ENCODE measurements at regions not wholly inside any gene's neighbourhood (a gene's known extent, or its start where the extent isn't known, plus 50 kb on each side); places are given as distances from the start of the nearest gene placed in this dataset.
"Not testable (repeated sequence)": the region's sequence is repeated elsewhere in the genome, so short reads cannot be mapped to it uniquely, and the experiment has no call there.

- DNase-seq (ENCODE audit: low spot score), result no peak
These were observed 503.6 kb upstream of the AMELY start for GRCh38 chrY:7415157-7415633.

- DNase-seq (ENCODE audit: low spot score), result no peak
These were observed 478.5 kb upstream of the AMELY start for GRCh38 chrY:7390056-7390455.

DNA sequence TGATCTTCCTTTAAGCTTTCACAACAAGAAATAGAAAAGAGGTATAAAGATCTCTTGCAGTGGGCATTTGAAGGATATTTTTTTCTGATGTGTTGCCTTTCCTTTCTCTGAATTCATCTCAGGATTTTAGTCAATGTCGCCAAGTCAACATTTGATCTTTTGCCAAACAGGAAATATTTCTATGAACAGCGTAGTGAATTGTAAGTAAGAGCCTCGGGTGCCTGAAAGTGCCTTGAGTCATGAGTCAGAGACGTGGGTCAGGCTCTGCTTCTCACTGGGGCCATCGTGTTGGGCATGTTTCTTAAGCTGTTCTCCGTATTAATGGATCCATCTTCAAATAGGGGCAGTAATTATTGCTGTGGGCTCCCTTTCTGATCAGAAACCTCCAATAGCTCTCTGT is 471.4 kb upstream of the AMELY start:
- DNase-seq (ENCODE audit: low spot score), result no peak

DNA sequence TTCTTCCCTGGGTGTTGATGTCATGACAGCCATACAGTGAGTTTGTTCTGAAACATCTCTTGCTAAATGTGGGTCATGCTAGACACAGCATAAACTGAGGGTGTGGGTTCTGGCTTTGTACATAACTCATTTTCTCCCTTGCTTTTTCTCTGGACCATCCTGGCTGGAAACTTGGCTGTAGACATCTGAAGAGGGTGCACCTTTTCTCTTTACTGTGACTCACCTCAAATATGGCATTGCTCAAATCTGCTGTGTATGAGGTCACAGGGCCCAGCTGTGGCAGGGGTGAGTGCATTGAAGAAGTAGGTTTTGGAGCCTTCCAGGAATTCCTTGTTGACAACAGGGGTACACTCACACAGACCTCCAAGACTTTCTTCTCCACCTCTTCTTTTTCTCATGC is 465.5 kb upstream of the AMELY start:
- DNase-seq (ENCODE audit: low spot score), result no peak

DNA sequence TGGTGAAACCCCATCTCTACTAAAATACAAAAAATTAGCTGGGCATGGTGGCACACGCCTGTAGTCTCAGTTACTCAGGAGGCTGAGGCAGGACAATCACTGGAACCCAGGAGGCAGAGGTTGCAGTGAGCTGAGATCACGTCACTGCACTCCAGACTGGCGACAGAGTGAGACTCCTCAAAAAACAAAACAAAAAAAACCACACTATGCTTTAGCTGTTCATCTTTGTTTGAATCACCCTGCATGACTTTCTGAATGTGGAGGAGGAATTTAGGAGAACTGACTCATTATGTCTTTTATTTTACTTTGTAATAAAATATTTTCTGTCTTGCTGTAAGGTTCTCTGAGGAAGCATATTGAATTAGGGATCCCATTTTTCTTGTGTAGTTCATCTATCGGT is 462.9 kb upstream of the AMELY start:
- not testable (repeated sequence) for DNase-seq (ENCODE audit: low spot score)

GRCh38 chrY:7371953-7372352 is 460.4 kb upstream of the AMELY start:
- not testable (repeated sequence) for DNase-seq (ENCODE audit: low spot score)

GRCh38 chrY:7371026-7371425 is 459.5 kb upstream of the AMELY start:
- DNase-seq (ENCODE audit: low spot score), result not testable (repeated sequence)

DNA sequence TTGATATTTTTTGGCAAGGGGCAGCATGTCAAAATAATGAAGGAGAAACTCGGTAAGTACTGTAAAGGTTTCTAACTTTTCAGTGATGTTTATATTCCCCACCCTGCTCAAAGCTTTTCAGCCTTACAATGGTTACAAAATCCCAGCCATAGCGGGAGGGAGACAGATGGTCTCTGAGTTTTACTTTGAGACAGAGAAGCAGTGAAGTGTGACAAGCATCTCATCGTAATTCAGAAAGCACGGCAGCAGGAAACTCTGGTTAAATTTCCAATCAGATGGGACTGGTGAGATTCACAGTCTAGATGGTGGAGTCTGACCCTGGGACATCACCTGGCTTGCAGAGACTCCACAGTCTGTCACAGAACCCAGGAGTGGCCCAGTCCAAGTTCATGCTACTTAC is 448.0 kb upstream of the AMELY start:
- DNase-seq (ENCODE audit: low spot score), result no peak

DNA sequence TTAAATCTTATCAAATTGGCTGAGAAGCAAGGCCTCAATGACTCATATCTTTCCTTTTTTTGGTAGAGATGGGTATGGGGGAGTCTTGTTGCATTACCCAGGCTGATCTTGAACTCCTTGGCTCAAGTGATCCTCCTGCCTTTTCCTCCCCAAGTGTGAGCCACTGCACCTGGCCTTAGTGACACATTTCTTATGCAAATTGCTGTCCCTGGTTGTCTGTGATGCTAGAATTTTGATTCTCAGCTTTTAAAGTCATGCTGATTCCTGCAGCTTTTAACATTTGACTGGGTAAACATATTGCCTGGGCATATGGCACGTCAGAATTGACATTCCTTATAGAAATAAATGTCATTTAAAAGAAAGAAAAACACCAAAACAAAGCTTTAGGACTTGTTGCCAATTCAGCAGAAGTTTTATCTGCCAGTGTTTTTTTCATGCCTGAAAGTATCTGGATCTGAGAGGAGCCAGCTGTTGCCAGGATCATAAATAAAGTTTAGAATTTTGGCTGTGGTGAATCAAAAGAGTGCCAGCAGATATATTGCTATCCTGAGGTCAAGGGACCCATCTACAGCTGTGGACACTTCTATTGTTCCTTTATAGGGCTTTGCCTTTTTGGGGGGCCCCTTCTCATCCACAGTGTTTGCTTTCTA is 446.7 kb upstream of the AMELY start:
- DNase-seq (ENCODE audit: low spot score), result no peak

DNA sequence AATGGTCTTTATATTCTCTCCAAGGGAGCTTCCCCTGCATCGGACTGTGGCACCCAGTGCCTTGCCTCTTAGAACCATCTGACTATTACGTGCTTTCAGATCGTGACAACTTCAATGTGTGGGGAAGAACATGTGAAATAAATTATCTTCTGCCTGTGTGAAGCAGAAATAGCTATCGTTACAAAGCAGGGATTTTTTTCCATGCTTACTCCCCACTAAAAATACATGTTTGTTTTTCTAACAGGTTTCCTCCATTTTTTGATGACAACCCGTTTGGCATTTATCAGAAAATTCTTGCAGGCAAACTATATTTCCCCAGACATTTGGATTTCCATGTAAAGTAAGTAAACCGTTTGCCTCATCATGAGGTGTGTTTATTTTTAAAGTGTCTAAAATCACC is 444.3 kb upstream of the AMELY start:
- not testable (repeated sequence) for DNase-seq (ENCODE audit: low spot score)

DNA sequence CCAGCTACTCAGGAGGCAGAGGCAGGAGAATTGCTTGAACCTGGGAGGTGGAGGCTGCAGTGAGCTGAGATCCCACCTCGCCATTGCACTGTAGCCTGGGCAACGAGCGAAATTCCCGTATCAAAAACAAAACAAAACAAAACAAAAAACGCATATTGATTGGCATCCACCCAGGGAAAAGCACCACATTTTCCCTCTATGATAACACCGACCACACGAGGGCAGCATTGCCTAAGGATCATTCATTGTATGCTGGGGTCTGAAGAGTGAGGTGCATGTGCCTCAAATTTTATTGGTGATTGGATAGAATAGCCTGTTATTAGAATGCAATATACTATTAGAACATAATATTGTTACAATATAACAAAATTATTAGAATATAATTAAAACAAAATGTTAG is 433.1 kb upstream of the AMELY start:
- no peak for DNase-seq (ENCODE audit: low spot score)

GRCh38 chrY:7343261-7343660 is 431.7 kb upstream of the AMELY start:
- DNase-seq (ENCODE audit: low spot score), result no peak

DNA sequence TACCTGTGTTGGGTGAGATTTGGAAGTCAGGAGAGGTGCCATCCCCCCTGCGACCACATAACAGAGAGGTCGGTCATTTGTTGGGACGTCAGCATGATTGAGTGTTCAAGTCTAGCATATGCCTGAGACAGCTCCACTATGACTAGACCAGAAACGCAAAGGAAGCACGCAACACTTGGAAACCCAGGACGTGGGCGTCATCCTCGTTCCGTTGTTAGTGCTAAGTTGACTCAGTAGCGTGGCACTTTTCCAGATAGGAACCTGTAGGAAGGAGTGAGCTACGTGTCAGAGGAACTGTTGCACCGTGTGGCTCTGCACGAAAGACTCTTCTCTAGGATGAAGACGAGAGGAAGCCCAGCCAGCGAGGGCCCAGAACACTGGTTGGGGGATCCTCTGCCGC is 431.2 kb upstream of the AMELY start:
- DNase-seq (ENCODE audit: low spot score), result peak; percentile 16

DNA sequence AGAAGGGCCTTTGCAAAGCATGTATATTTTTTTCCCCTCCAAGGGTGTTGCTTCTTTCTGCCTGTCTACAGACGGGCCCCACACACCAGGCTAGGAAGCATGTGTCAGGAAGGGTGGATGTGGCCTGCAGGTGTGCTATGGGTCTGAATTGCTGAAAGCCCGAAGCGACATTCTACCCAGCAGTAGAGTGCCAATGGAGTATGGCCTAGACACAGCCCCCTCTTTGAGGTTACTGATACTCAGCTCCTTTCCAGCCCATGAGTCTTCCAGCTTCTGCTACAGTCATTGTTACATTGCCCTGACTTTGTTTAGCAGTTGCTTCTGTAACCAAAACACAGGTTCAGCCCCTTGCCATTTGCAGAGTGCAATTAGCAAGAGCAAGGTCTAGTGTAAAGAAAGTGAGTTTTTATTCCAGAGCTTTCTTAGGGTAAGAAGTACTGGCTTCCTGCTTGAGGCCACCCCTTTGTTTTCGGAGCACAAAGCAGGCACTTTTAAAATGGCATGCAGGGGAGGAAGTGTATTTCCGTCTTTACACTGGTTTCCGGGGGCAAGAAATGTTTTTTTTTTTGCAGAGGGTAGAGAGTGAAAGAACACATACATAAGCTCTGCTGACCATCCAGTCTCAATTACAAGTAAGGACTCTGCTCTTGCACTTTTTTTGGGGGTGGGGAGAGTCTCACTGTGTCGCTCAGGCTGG is 428.0 kb upstream of the AMELY start:
- DNase-seq (ENCODE audit: low spot score), result no peak

- DNase-seq (ENCODE audit: low spot score), result no peak
These were observed 424.7 kb upstream of the AMELY start for GRCh38 chrY:7336023-7336873.

DNA sequence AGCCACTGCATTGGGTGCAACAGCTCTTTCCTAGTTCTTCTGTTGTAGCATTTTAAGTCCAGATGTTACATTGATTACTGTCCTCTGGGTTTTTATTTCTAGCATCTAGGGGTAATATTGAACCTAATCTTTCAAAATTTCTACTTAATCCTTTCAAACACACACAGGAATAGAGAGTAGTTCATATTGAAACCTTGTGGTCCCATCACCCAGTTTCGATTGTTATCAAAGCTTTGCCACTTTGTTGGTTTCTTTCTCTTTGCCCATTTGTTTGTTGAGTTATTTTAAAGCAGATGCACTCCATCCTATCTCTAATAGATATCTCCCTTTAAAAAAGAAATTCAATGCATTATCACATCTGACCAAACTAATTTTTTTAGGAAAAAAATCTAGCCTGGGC is 422.9 kb upstream of the AMELY start:
- DNase-seq (ENCODE audit: low spot score), result no peak

GRCh38 chrY:7326296-7327246 is 415.0 kb upstream of the AMELY start:
- no peak for DNase-seq (ENCODE audit: low spot score)

- no peak for DNase-seq (ENCODE audit: low spot score)
These were observed 414.0 kb upstream of the AMELY start for GRCh38 chrY:7325531-7325930.

DNA sequence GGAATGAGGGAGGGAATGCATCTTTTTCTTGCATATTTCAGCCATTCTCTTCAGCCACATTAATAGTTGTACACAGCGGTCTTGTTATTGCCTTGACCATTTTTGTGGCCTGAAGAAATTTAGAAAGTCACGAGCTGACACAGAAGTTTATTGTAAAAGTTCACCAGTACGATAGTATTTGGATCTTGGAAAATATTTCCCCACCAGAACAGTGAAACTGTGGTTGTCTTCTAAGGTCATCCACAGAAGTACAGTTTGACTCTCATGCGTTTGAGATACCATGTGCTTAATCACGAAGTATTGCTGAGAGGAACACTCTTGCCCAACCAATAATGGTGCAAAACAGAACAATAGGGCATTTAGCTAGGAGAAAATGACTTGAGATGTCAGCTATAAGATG is 409.2 kb upstream of the AMELY start:
- DNase-seq (ENCODE audit: low spot score), result no peak

GRCh38 chrY:7320171-7320570 is 408.6 kb upstream of the AMELY start:
- not testable (repeated sequence) for DNase-seq (ENCODE audit: low spot score)

DNA sequence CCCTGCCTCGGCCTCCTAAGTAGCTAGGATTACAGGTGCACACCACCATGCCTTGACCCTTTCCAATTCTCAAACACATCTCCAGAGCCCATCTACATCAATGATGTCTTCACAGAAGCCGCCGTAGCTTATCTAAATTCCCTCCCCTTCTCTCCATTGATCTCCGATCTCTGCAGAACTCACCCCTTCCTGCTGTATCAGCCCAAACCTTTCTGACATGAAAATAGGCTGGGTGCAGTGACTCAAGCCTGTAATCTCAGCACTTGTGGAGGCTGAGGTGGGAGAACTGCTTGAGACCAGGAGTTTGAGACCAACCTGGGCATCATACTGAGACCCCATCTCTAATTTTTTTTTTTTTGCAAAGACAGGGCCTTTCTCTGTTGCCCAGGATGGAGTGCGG is 406.6 kb upstream of the AMELY start:
- no peak for DNase-seq (ENCODE audit: low spot score)

GRCh38 chrY:7317571-7317970 is 406.0 kb upstream of the AMELY start:
- no peak for DNase-seq (ENCODE audit: low spot score)
